Gastrocnemius medialis (tissue), 4 donors: ENCODE measurements at regions not wholly inside any gene's neighbourhood (a gene's known extent, or its start where the extent isn't known, plus 50 kb on each side); places are given as distances from the start of the nearest gene placed in this dataset.

ENCODE experiments used
- ATAC-seq, 2 donors: fragments of 150-250 bp; one replicate each; pipeline ENCODE4 v1.9.1; 2016
- DNase-seq, 2 donors: peaks; one replicate each; pipeline ENCODE4 v3.0.0-alpha.2; 2019
- H3K27ac ChIP-seq, 4 donors: fragments of 200-600 bp; sonication (generic); 1 replicate in 1 of 4; 2 replicates in 3 of 4; pipeline ENCODE4 v1.5.1; 2016 to 2018; ENCODE audit warnings: mild to moderate bottlenecking in 2 of 4, moderate library complexity in 1 of 4
- H3K27me3 ChIP-seq, 3 donors: fragments of 200-600 bp; sonication (generic) in 2 of 3; 1 replicate in 1 of 3; 2 replicates in 2 of 3; pipeline versions ENCODE4 v1.5.1 to v1.6.0; 2016 to 2019; ENCODE audit warnings: mild to moderate bottlenecking in 1 of 3, moderate library complexity in 1 of 3
- H3K36me3 ChIP-seq, 2 donors: fragments of 200-600 bp; sonication (generic) in 1 of 2; one replicate each; pipeline ENCODE4 v1.5.1; 2017 to 2018
- H3K4me1 ChIP-seq, 2 donors: fragments of 200-600 bp; sonication (generic) in 1 of 2; one replicate each; pipeline ENCODE4 v1.5.1; 2016 to 2017; ENCODE audit warnings: mild to moderate bottlenecking in 2 of 2
- H3K4me3 ChIP-seq, 4 donors: fragments of 200-600 bp; sonication (generic) in 3 of 4; 1 replicate in 1 of 4; 2 replicates in 3 of 4; pipeline ENCODE4 v1.5.1; 2016 to 2019; ENCODE audit warnings: mild to moderate bottlenecking in 2 of 4
- H3K9me3 ChIP-seq, 3 donors: fragments of 200-600 bp; sonication (generic) in 2 of 3; 1 replicate in 1 of 3; 2 replicates in 2 of 3; pipeline ENCODE4 v1.5.1; 2016 to 2019
- POLR2A ChIP-seq, 2 donors: fragments of 450-650 bp; IDR thresholded peaks; one replicate each; pipeline ENCODE4 v1.6.1; 2017; ENCODE audit warnings: antibody characterized with exemption in 2 of 2, mild to moderate bottlenecking in 2 of 2, moderate library complexity in 2 of 2
- in situ Hi-C, 4 donors: fragments of 200-750 bp; cut with MboI; loops; one replicate each; pipeline versions ENCODE4 v1.15.0 to v1.8.0; 2017; ENCODE audit warnings: low sequenced_read_pairs in 4 of 4
- intact Hi-C: fragments of 100-400 bp; cut with DNase I; formaldehyde crosslinking; loops from one replicate; pipeline ENCODE4 v1.15.1; 2023; ENCODE audit warnings: low total_unique reads
- TF ChIP-seq, protein P1 (sequence below), 5 experiments: fragments of 450-650 bp in 3 of 5; fragments of 200-600 bp in 2 of 5; sonication (generic) in 2 of 5; IDR thresholded peaks in 4 of 5; conservative IDR thresholded peaks in 1 of 5; 1 replicate in 4 of 5; 2 replicates in 1 of 5; pipeline ENCODE4 v1.5.1; 2016 to 2019; ENCODE audit warnings: antibody characterized with exemption in 5 of 5, mild to moderate bottlenecking in 3 of 5, moderate library complexity in 3 of 5

DNA sequence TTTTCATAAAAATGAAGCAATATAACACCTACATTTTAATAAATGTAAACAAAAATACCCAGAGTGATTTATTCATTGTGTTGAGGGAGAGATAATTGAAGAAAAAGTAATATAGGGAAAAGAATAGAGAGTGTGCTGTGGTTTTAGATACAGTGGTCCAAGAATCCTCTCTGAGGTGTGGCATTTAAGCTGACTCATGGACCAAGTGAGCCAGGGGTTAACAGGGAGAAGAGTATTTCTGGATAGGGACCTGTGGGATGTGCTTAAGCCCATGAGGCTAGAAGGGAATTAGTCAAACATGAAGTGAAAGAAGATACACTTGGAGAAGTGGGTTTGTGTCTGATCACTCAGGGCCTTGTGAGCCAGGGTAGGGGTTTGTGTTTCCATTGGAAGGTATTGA lies 680.7 kb upstream of the GRM7 start:
- Histone ChIP-seq H3K36me3 (no peaks in the 10 kb centered on the region), H3K27me3 (no peaks in the 10 kb centered on the region), H3K4me1 (no peaks in the 10 kb centered on the region), H3K4me3 (no peak overlapping the region), H3K9me3 (no peaks in the 10 kb centered on the region), H3K27ac (no peak overlapping the region)
- intact Hi-C loops (no loop called here), in situ Hi-C loops (no loop called here)
- TF ChIP-seq, protein P1, sequence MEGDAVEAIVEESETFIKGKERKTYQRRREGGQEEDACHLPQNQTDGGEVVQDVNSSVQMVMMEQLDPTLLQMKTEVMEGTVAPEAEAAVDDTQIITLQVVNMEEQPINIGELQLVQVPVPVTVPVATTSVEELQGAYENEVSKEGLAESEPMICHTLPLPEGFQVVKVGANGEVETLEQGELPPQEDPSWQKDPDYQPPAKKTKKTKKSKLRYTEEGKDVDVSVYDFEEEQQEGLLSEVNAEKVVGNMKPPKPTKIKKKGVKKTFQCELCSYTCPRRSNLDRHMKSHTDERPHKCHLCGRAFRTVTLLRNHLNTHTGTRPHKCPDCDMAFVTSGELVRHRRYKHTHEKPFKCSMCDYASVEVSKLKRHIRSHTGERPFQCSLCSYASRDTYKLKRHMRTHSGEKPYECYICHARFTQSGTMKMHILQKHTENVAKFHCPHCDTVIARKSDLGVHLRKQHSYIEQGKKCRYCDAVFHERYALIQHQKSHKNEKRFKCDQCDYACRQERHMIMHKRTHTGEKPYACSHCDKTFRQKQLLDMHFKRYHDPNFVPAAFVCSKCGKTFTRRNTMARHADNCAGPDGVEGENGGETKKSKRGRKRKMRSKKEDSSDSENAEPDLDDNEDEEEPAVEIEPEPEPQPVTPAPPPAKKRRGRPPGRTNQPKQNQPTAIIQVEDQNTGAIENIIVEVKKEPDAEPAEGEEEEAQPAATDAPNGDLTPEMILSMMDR (IDR thresholded peaks at IDR 0.05 in 4 of 5, conservative IDR thresholded peaks at IDR 0.05 in 1 of 5): no peak
- no peak for TF ChIP-seq POLR2A (IDR thresholded peaks at IDR 0.05)
- ATAC-seq (no peak), DNase-seq (no peak)

DNA sequence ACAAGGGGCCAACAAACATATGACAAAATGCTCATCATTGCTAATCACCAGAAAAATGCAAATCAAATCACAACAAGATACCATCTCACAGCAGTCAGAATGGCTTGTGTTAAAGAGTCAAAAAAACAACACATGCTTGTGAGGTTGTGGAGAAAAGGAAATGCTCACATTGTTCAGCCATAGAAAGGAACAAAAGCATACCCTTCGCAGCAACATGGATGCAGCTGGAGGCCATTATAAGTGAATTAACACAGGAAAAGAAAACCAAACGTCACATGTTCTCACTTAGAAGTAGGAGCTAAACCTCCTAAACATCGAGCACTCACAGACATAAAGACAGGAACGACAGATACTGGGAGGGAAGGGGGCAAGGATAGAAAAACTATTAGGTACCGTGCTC lies 678.4 kb upstream of the GRM7 start:
- no peak for DNase-seq

DNA sequence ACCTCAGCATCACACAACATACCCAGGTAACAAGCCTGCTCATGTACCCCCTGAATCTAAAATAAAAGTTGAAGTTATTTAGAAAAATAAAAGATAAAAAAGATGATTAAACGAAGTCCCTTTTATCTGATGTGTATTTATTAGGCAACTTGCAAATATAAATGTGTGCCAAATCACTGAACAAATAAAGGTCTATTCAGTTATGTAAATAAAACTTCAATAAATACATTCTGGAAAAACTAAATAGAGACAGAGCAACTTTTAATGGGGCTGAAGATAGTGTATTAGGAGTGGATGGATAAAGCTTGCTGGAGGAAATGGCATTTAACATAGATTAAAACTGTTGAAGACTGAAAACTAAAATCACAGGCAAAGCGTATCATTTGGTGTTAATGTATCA lies 678.0 kb upstream of the GRM7 start:
- in situ Hi-C loops (no loop called here), intact Hi-C loops (no loop called here)
- H3K27ac ChIP-seq: no peak overlapping the region
- ATAC-seq (no peak), DNase-seq (no peak)
- H3K27me3 ChIP-seq: no peaks in the 10 kb centered on the region
- H3K4me1 ChIP-seq: no peaks in the 10 kb centered on the region
- no peaks in the 10 kb centered on the region for H3K9me3 ChIP-seq
- H3K4me3 ChIP-seq: no peak overlapping the region
- no peak for TF ChIP-seq POLR2A (IDR thresholded peaks at IDR 0.05)
- TF ChIP-seq, protein P1 (IDR thresholded peaks at IDR 0.05 in 4 of 5, conservative IDR thresholded peaks at IDR 0.05 in 1 of 5): no peak
- H3K36me3 ChIP-seq: no peaks in the 10 kb centered on the region

More for the DNA sequence above, 678.4 kb upstream of the GRM7 start:
- Histone ChIP-seq H3K36me3 (no peaks in the 10 kb centered on the region), H3K4me1 (no peaks in the 10 kb centered on the region), H3K9me3 (no peaks in the 10 kb centered on the region), H3K4me3 (no peak overlapping the region), H3K27me3 (no peaks in the 10 kb centered on the region), H3K27ac (no peak overlapping the region)
- TF ChIP-seq POLR2A (IDR thresholded peaks at IDR 0.05): no peak
- TF ChIP-seq, protein P1 (IDR thresholded peaks at IDR 0.05 in 4 of 5, conservative IDR thresholded peaks at IDR 0.05 in 1 of 5): no peak
- in situ Hi-C loops (no loop called here), intact Hi-C loops (no loop called here)
- ATAC-seq: no peak

GRCh38 chr3:6189384-6189783 lies 671.5 kb upstream of the GRM7 start:
- no peak for ATAC-seq
- TF ChIP-seq POLR2A (IDR thresholded peaks at IDR 0.05): no peak
- TF ChIP-seq, protein P1 (IDR thresholded peaks at IDR 0.05 in 4 of 5, conservative IDR thresholded peaks at IDR 0.05 in 1 of 5): no peak

GRCh38 chr3:6204891-6205290 lies 656.0 kb upstream of the GRM7 start:
- Histone ChIP-seq H3K9me3 (no peaks in the 10 kb centered on the region), H3K36me3 (no peaks in the 10 kb centered on the region), H3K4me1 (no peaks in the 10 kb centered on the region), H3K27me3 (no peaks in the 10 kb centered on the region), H3K4me3 (no peak overlapping the region), H3K27ac (no peak overlapping the region)
- TF ChIP-seq POLR2A (IDR thresholded peaks at IDR 0.05): no peak
- TF ChIP-seq, protein P1 (IDR thresholded peaks at IDR 0.05 in 4 of 5, conservative IDR thresholded peaks at IDR 0.05 in 1 of 5): no peak
- ATAC-seq (no peak), DNase-seq (no peak)
- in situ Hi-C loops: no loop called here
- intact Hi-C loops: no loop called here

More at GRCh38 chr3:6189384-6189783, 671.5 kb upstream of the GRM7 start:
- no peak for DNase-seq
- H3K4me1 ChIP-seq: no peaks in the 10 kb centered on the region
- no peak overlapping the region for H3K4me3 ChIP-seq
- H3K36me3 ChIP-seq: no peaks in the 10 kb centered on the region
- intact Hi-C loops: no loop called here
- in situ Hi-C loops: no loop called here
- no peak overlapping the region for H3K27ac ChIP-seq
- no peaks in the 10 kb centered on the region for H3K9me3 ChIP-seq
- H3K27me3 ChIP-seq: no peaks in the 10 kb centered on the region
